GM18858 (cell line): ENCODE measurements at regions not wholly inside any gene's neighbourhood (a gene's known extent, or its start where the extent isn't known, plus 50 kb on each side); places are given as distances from the start of the nearest gene placed in this dataset.
"Not testable (repeated sequence)": the region's sequence is repeated elsewhere in the genome, so short reads cannot be mapped to it uniquely, and the experiment has no call there.

Source experiments
- ATAC-seq: cut with Tn5 transposase; IDR thresholded peaks from one replicate; pipeline ENCODE4 v1.9.1; 2021; ENCODE audit not compliant: unreplicated experiment

- ATAC-seq: no peak
Observed at GRCh38 chr20:54792688-54793087, 317.3 kb downstream of the DOK5 start.

- not testable (repeated sequence) for ATAC-seq
Observed at GRCh38 chr20:54788260-54788659, 312.9 kb downstream of the DOK5 start.

- not testable (repeated sequence) for ATAC-seq
Observed at GRCh38 chr20:54782758-54783157, 307.4 kb downstream of the DOK5 start.

- no peak for ATAC-seq
Observed at GRCh38 chr20:54774426-54774825, 299.0 kb downstream of the DOK5 start.

GRCh38 chr20:54773643-54774000 lies 298.2 kb downstream of the DOK5 start:
- no peak for ATAC-seq

- ATAC-seq: no peak
Observed at GRCh38 chr20:54772893-54773642, 297.7 kb downstream of the DOK5 start.

GRCh38 chr20:54766483-54766882 lies 291.1 kb downstream of the DOK5 start:
- ATAC-seq: no peak

GRCh38 chr20:54763366-54763765 lies 288.0 kb downstream of the DOK5 start:
- ATAC-seq: no peak

DNA sequence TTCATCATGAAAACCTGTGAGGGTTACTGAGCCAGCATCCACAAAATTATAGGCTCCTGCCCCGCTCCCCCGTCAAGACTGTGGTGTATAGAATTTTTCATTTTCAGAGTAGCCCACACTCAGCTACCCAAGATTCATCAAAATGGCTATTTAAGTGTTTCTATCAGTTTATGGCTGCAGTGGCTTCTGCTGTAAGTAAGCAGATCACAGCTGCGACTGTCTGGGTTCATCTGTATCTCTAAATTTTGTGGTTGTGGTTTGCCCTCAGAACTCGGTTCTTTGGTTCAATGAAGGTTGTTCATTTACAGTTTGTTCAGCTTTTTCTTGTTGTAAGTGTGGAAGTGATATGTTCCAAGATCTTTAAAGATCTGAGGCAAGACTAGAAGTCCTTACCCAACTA lies 284.2 kb downstream of the DOK5 start:
- ATAC-seq: no peak

DNA sequence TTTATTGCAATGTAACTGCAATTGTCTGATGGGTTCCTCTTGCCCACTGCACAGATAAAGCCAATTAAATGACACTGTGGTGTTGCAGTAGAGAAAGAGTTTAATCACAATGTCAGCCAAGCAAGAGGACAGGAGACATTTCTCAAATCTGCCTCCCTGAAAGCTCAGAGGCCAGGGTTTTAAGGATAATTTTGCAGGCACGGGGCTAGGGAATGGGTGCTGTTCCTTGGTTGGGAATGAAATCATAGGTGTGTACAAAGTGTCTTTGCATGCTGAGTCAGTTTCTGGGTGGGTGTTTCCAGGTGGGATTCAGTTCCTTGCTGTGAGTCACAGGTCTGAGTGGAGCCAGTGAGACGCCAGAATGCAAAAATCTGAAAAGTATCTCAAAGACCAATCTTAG lies 271.4 kb downstream of the DOK5 start:
- no peak for ATAC-seq

DNA sequence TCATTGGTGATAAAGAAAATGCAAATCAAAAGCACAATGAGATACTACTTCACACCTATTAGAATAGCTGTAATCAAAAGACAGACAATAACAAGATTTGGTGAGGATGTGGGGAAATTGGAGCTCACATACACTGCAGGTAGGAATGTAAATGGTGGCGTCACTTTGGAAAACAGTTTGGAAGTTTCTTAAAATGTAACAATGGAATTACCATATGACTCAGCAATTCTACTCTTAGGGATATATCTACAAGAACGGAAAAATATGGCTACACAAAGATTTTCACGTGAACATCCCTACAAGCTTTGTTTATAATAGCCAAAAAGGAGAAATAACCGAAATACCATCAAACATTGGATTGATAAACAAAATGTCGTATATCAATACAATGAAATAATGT lies 270.4 kb downstream of the DOK5 start:
- ATAC-seq: no peak

GRCh38 chr20:54744097-54744496 lies 268.7 kb downstream of the DOK5 start:
- ATAC-seq: no peak

GRCh38 chr20:54742193-54742592 lies 266.8 kb downstream of the DOK5 start:
- no peak for ATAC-seq

GRCh38 chr20:54736421-54736820 lies 261.0 kb downstream of the DOK5 start:
- ATAC-seq: no peak

GRCh38 chr20:54733687-54734086 lies 258.3 kb downstream of the DOK5 start:
- no peak for ATAC-seq

GRCh38 chr20:54727490-54727889 lies 252.1 kb downstream of the DOK5 start:
- ATAC-seq: no peak

DNA sequence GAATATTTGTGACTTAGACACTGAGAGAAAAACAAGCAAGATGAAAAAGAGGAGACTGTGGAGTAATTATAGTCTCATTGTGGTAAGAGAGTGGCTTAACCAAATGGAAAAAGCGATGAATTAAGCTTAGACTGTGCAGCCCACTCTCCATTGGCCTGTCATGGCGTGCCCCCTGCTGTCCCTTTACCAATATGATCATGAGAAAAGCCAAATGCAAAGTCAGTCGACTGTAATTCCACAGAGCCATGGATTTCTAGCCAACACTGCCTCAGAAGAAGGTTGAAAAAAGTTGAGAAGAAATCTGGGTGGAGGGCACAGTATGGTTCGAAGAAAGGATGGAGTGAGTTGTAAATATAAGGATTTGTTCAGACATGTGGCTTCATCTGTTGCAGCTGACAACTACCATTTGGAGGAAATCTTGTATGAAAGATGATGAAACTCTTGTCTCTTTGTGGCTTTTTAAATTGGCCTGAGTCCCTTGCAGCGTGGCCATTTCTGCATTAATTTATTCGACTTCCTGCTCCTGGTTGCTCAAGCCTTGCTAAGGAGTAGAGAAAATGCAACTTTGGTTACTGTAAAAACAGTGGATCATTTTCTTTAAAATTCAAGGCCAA lies 251.4 kb downstream of the DOK5 start:
- ATAC-seq: no peak

DNA sequence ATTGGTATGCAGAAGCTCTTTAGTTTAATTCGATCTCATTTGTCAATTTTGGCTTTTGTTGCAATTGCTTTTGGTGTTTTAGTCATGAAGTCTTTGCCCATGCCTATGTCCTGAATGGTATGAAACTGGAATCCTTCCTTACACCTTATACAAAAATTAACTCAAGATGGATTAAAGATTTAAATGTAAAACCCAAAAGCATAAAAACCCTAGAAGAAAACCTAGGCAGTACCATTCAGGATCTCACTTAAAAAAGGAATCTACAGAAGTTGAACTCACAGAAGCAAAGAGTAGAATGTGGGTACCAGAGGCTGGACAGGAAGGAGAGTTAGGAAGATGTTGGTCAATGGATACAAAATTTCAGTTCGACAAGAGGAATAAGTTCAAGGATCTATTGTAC lies 249.9 kb downstream of the DOK5 start:
- not testable (repeated sequence) for ATAC-seq

DNA sequence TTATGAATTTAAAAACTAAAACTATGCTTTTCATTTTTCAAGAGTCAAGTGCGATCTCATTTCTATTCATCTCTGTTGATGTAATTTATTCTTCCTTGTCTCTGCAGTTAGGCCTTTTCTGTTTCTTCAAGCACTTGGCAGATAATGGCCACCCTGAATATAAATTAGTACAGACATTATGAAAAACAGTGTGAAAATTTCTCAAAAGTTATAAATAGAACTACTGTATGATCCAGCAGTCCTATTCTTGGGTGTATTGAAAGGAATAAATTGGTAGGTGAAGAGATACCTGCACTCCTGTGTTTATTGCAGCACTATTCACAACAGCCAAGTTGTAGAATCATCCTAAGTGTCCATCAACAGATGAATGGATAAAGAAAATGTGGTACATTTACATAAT lies 248.3 kb downstream of the DOK5 start:
- ATAC-seq: no peak

DNA sequence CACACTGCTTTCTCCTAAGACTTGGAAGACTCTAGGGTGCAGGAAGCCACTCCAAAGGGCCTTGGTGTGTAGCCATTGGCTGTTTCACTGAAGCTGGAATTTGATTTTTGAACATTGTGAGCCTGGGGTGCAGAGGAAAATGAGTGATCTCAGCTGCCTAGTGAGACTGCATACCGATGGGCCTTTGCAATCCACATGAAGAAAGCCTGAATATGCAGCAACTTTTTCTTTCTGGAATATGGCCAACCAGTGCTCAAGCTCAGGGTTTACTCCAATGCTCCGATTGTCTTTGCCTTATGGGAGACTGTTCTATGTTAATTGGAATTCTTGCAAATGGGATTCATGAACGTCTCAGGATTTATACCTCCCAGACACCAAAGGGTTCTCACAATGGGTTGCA lies 242.6 kb downstream of the DOK5 start:
- no peak for ATAC-seq

- ATAC-seq: no peak
Observed at GRCh38 chr20:54716790-54717189, 241.4 kb downstream of the DOK5 start.

DNA sequence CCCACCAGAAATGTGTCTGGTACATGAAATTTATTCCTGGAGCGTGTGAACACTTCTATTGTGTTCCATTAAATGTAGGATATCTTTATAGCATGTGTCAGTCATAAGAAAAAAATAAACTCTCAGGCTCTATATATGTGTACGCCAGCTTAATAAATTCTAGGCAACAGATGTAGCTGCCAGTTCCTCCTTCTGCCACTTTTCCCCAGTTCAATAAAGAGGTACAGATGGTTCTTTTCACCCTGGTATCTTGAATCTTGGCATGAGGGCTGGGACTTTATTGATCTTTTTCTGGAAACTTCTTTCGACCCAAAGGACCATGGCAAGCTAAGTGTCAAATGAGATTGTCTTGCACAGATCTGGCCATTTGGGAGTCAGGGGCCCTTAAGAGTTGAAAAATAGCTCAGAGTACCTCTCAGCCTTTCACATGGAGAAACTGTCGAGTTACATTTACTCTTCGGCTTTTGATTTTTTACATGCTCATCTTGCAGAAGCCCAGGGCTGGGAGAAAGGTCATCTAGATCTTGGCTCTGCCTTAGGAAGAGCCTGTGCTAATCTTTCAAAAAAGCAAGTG lies 240.9 kb downstream of the DOK5 start:
- no peak for ATAC-seq

DNA sequence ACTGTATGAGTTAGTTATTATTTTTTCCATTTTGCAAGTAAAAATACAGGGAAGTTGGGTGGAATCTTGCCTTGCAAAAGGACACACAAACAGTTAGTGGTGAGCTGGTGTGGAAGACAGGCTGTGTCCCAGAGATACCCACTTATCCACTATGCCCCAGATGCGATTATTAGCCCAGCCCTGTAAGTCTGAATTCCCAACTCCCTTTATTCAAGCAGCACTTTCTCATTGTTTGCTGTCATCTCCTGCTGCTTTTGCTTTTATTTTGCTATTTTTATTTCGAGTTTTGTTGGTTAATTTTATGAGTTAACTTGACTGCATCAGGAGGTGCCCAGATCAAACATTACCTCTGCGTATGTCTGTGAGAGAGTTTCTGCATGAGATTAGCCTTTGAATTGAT lies 239.4 kb downstream of the DOK5 start:
- ATAC-seq: no peak
